Naive thymus-derived CD4-positive, alpha-beta T cell (primary cell): ENCODE measurements at regions not wholly inside any gene's neighbourhood (a gene's known extent, or its start where the extent isn't known, plus 50 kb on each side); places are given as distances from the start of the nearest gene placed in this dataset.

Source experiments
- ATAC-seq: fragments of 150-1000 bp; cut with Tn5 transposase; 2 replicates; pipeline ENCODE4 v1.10.0; 2021; ENCODE audit warnings: mild to moderate bottlenecking, moderate library complexity
- CTCF ChIA-PET: fragments of 350-600 bp; sonication (Branson Sonifier 250); formaldehyde crosslinking; loops from one replicate; lab custom pipeline; 2021; ENCODE audit warnings: antibody characterized with exemption; lab: Charles Lee
- POLR2A ChIA-PET: fragments of 350-600 bp; sonication (Branson Sonifier 250); formaldehyde crosslinking; loops from one replicate; lab custom pipeline; 2021; ENCODE audit warnings: antibody characterized with exemption, inconsistent platforms; lab: Charles Lee
- DNase-seq, 9 donors: peaks; one replicate each; pipeline versions ENCODE4 v3.0.0 to v3.0.0-alpha.2; 2020 to 2022; ENCODE audit warnings: mixed read lengths in 1 of 9
- H3K27ac ChIP-seq: one replicate; pipeline ENCODE4 v1.7.0; 2013; ENCODE audit warnings: mild to moderate bottlenecking, low read depth, low read length, moderate library complexity
- H3K27me3 ChIP-seq, 2 donors: one replicate each; pipeline ENCODE4 v1.7.0; 2013; ENCODE audit warnings: low read length in 2 of 2, mild to moderate bottlenecking in 2 of 2, moderate library complexity in 2 of 2; ENCODE audit not compliant: control insufficient read depth in 2 of 2, insufficient read depth in 2 of 2
- H3K36me3 ChIP-seq, 3 experiments: 1 replicate in 2 of 3; 2 replicates in 1 of 3; pipeline ENCODE4 v1.7.0; 2013; ENCODE audit warnings: low read length in 3 of 3, mild to moderate bottlenecking in 3 of 3, moderate library complexity in 1 of 3; ENCODE audit not compliant: insufficient read depth in 3 of 3, control insufficient read depth in 2 of 3
- H3K4me1 ChIP-seq, 2 donors: one replicate each; pipeline ENCODE4 v1.7.0; 2013; ENCODE audit warnings: low read length in 2 of 2, mild to moderate bottlenecking in 2 of 2, moderate library complexity in 1 of 2; ENCODE audit not compliant: control insufficient read depth in 2 of 2, insufficient read depth in 2 of 2
- H3K4me3 ChIP-seq: 2 replicates; pipeline ENCODE4 v1.7.0; 2013; ENCODE audit warnings: mild to moderate bottlenecking, low read length
- H3K9me3 ChIP-seq, 3 experiments: 1 replicate in 2 of 3; 2 replicates in 1 of 3; pipeline ENCODE4 v1.7.0; 2013; ENCODE audit warnings: low read length in 3 of 3; ENCODE audit not compliant: control insufficient read depth in 2 of 3
- H3K27ac Mint-ChIP-seq, 9 donors: one replicate each; pipeline ENCODE4 v1.8.0; 2020 to 2022; ENCODE audit warnings: mixed read lengths in 9 of 9, mild to moderate bottlenecking in 8 of 9, moderate library complexity in 5 of 9, inconsistent platforms in 2 of 9
- H3K27me3 Mint-ChIP-seq, 5 donors: one replicate each; pipeline ENCODE4 v1.8.0; 2021 to 2022; ENCODE audit warnings: mixed read lengths in 5 of 5, mild to moderate bottlenecking in 1 of 5
- H3K36me3 Mint-ChIP-seq, 5 donors: one replicate each; pipeline ENCODE4 v1.8.0; 2020 to 2022; ENCODE audit warnings: mixed read lengths in 5 of 5, mild to moderate bottlenecking in 3 of 5, inconsistent platforms in 1 of 5
- H3K4me1 Mint-ChIP-seq, 7 donors: one replicate each; pipeline ENCODE4 v1.8.0; 2020 to 2022; ENCODE audit warnings: mixed read lengths in 7 of 7, mild to moderate bottlenecking in 3 of 7, inconsistent platforms in 1 of 7
- H3K4me3 Mint-ChIP-seq, 10 donors: one replicate each; pipeline ENCODE4 v1.8.0; 2020 to 2022; ENCODE audit warnings: mild to moderate bottlenecking in 10 of 10, mixed read lengths in 10 of 10, moderate library complexity in 6 of 10, inconsistent platforms in 2 of 10
- H3K9me3 Mint-ChIP-seq, 11 donors: one replicate each; pipeline ENCODE4 v1.8.0; 2020 to 2022; ENCODE audit warnings: mixed read lengths in 11 of 11, mild to moderate bottlenecking in 4 of 11, inconsistent platforms in 1 of 11, moderate library complexity in 1 of 11
- intact Hi-C, 2 donors: fragments of 100-400 bp; cut with micrococcal nuclease; formaldehyde crosslinking; loops; one replicate each; pipeline ENCODE4 v1.15.1; 2023

DNA sequence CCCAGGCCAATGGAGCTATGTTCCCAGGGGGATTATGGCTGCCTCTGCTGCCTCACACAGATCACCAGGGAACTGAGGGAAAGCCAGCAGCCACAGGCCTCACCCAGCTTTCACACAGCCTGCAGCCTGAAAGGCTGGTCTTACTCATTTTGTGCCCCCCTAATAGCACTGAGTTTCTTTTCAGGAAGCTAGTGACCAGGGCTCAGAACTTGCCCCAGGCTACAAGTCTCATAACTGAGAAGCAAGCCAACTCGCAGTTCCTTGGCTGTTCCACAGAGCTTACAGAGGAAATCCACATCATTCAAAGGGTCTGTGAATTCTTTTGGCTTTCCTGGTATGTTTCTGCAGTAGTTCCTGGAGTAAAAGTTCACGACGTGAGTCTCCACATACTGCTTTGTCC, 524.8 kb upstream of the GJE1 start:
- Mint-ChIP-seq H3K4me3 (no peak overlapping the region), H3K4me1 (no peaks in the 10 kb centered on the region), H3K36me3 (peaks cover 0 to 3% (median 0%) of the 10 kb centered on the region in 5 donors), H3K27me3 (peaks cover 0 to 8% (median 0%) of the 10 kb centered on the region in 5 donors), H3K27ac (no peak overlapping the region), H3K9me3 (peaks cover 0 to 22% (median 7%) of the 10 kb centered on the region in 11 donors)
- intact Hi-C loops: no loop called here
- CTCF ChIA-PET: no interaction called here
- no peak overlapping the region for H3K4me3 ChIP-seq
- DNase-seq: no peak
- no peaks in the 10 kb centered on the region for H3K36me3 ChIP-seq
- no peaks in the 10 kb centered on the region for H3K4me1 ChIP-seq
- no peaks in the 10 kb centered on the region for H3K9me3 ChIP-seq
- H3K27ac ChIP-seq: no peak overlapping the region
- POLR2A ChIA-PET: no interaction called here
- H3K27me3 ChIP-seq: no peaks in the 10 kb centered on the region
- no peak for ATAC-seq

DNA sequence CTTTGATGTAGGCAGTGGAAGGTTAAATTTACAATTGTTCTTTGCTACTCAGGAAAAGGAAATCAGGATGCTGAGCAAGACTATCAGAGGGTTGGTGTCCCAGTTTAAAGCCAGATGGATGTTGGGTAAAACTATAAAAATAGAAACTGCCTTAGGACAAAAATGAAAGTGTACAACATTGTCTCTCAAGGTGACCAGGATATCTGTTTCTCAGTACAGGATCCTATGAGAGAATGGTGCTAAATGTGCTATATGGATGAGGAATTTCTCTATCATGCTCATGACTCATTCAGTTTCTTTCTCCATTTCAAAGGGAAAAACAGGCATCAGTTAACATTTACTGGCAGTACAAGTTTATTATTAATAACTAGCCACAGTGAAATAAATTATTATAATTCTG, 534.2 kb upstream of the GJE1 start:
- H3K27me3 Mint-ChIP-seq: peaks cover 0 to 10% (median 0%) of the 10 kb centered on the region in 5 donors

DNA sequence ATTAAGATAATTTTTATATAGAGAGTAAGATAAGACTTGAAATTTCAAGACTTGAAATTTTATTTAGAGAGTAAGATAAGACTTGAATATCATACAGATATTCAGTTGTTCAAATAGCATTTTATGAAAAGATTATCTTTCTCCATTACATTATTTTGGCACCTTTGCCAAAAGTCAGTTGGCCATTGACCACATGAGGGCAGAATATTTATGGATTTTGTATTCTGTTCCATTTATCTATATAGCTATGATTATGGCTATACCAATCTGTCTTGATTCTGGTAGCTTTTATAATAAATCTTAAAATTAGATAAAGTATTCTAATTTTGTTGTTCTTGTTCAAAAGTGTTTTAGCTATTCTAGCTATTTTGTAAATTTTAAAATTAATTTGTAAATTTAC, 537.9 kb upstream of the GJE1 start:
- ATAC-seq (no peak), DNase-seq (no peak)
- ChIA-PET CTCF (no interaction called here), POLR2A (no interaction called here)
- H3K4me3 Mint-ChIP-seq: no peak overlapping the region
- H3K9me3 ChIP-seq: no peaks in the 10 kb centered on the region
- H3K27me3 Mint-ChIP-seq: peaks cover 0 to 18% (median 0%) of the 10 kb centered on the region in 5 donors
- no peaks in the 10 kb centered on the region for H3K4me1 Mint-ChIP-seq
- no peaks in the 10 kb centered on the region for H3K4me1 ChIP-seq
- intact Hi-C loops: loop anchor here in 1 of 2 donors (1.0 kb wide), 1 partner anchor 517 kb away; no protein-coding TSS in a partner anchor
- no peaks in the 10 kb centered on the region for H3K36me3 Mint-ChIP-seq
- H3K36me3 ChIP-seq: no peaks in the 10 kb centered on the region
- peaks cover 0 to 5% (median 0%) of the 10 kb centered on the region in 11 donors for H3K9me3 Mint-ChIP-seq
- no peaks in the 10 kb centered on the region for H3K27me3 ChIP-seq
- no peak overlapping the region for H3K4me3 ChIP-seq
- no peak overlapping the region for H3K27ac Mint-ChIP-seq
- no peak overlapping the region for H3K27ac ChIP-seq

More for the DNA sequence above, 534.2 kb upstream of the GJE1 start:
- ChIA-PET CTCF (no interaction called here), POLR2A (no interaction called here)
- no peaks in the 10 kb centered on the region for H3K9me3 Mint-ChIP-seq
- DNase-seq (no peak), ATAC-seq (no peak)
- Histone ChIP-seq H3K4me1 (no peaks in the 10 kb centered on the region), H3K36me3 (no peaks in the 10 kb centered on the region), H3K4me3 (no peak overlapping the region), H3K27me3 (no peaks in the 10 kb centered on the region), H3K9me3 (no peaks in the 10 kb centered on the region), H3K27ac (no peak overlapping the region)
- H3K4me3 Mint-ChIP-seq: no peak overlapping the region
- no peak overlapping the region for H3K27ac Mint-ChIP-seq
- no peaks in the 10 kb centered on the region for H3K4me1 Mint-ChIP-seq
- no peaks in the 10 kb centered on the region for H3K36me3 Mint-ChIP-seq
- intact Hi-C loops: no loop called here

DNA sequence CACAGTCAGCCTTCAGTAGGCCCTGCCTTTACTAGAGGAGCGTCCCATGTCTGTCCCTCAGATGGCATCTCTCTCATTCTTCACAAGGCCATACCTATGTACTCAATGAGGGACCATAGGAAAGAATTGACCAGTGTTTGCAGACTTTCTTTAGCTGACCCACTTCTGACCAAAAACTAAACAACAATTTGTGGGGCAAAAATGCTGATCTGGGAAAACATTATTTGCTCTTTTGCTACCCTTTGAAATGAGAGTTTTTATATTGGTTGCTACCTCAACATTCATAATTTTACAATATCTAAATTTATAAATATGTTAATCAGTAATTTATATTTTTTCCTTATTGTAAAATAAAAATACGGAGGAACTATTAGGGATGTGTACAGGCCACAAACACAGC, 539.4 kb upstream of the GJE1 start:
- Histone ChIP-seq H3K36me3 (no peaks in the 10 kb centered on the region), H3K9me3 (no peaks in the 10 kb centered on the region), H3K27ac (no peak overlapping the region), H3K4me3 (no peak overlapping the region), H3K27me3 (no peaks in the 10 kb centered on the region), H3K4me1 (no peaks in the 10 kb centered on the region)
- peaks cover 0 to 5% (median 0%) of the 10 kb centered on the region in 11 donors for H3K9me3 Mint-ChIP-seq
- ChIA-PET CTCF (no interaction called here), POLR2A (no interaction called here)
- no peak overlapping the region for H3K27ac Mint-ChIP-seq
- H3K4me3 Mint-ChIP-seq: no peak overlapping the region
- no peaks in the 10 kb centered on the region for H3K36me3 Mint-ChIP-seq
- DNase-seq: no peak
- intact Hi-C loops: no loop called here
- H3K27me3 Mint-ChIP-seq: peaks cover 0 to 22% (median 3%) of the 10 kb centered on the region in 5 donors
- no peak for ATAC-seq
- H3K4me1 Mint-ChIP-seq: no peaks in the 10 kb centered on the region

DNA sequence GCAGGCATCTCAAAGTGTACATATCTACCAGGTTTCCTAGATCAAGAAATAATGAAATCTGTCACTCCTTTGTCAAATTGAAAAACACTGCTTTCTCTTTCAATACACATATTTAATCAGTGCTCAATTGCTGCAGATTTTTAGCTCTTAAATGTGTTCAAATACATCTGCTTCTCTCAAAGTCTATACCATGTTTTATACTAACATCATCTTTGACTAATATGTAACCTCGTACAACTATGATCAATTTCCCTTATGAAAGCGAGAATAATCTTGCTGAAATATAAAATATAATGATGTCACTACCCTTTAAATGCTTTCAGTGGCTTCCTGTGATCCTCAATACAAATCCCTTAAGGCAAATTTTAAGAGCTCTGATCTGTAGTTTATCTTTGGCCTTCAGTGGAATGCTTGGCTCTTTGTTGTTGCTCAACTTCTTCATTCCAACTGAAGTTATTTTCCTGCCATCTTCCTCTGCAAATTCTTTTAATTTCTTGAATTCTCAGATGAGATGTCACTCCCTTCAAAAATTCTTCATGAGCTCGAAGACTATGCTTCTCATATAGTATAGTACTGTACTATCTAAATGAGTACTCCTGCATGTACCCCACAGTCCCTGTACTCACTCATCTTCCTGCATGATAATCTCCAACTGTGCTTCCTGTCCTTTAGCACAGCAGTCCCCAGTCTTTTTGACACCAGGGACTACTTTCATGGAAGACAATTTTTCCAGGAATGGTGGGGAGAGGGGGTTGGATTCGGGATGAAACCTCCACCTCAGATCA, 545.1 kb upstream of the GJE1 start:
- Mint-ChIP-seq H3K27me3 (peaks cover 0 to 17% (median 9%) of the 10 kb centered on the region in 5 donors), H3K27ac (no peak overlapping the region), H3K9me3 (peaks cover 0 to 5% (median 0%) of the 10 kb centered on the region in 11 donors), H3K36me3 (no peaks in the 10 kb centered on the region), H3K4me1 (no peaks in the 10 kb centered on the region), H3K4me3 (no peak overlapping the region)
- no peaks in the 10 kb centered on the region for H3K9me3 ChIP-seq
- ATAC-seq (no peak), DNase-seq (no peak)
- no peak overlapping the region for H3K27ac ChIP-seq
- ChIA-PET POLR2A (no interaction called here), CTCF (no interaction called here)
- no peak overlapping the region for H3K4me3 ChIP-seq
- intact Hi-C loops: no loop called here
- no peaks in the 10 kb centered on the region for H3K27me3 ChIP-seq
- H3K4me1 ChIP-seq: no peaks in the 10 kb centered on the region
- H3K36me3 ChIP-seq: no peaks in the 10 kb centered on the region

DNA sequence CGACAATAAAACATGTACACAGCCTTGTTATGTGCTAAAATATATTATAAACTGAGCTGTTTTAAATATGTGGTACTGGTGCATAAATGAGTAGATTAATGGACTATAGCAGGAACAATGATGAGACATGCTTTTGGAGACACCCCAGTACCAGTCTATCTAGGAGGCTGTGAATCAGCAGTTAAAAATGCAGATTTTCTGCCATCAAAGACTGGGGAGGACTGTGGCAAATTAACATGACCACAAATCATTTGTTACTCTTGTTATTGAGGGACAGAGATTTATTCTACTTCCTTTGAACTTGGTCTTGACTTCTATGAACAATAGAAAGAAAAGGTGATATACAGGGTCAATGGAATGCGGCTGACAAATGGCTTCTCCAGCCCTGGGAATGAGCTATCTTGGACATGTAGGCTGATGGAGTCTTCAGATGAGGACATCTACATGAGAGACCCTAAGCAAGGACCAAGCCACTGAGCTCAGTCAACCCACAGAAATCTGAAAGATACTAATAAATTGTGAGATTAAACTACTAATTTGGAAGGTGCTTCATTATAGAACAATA, 551.7 kb upstream of the GJE1 start:
- Mint-ChIP-seq H3K9me3 (peaks cover 0 to 2% (median 0%) of the 10 kb centered on the region in 11 donors), H3K36me3 (no peaks in the 10 kb centered on the region), H3K27me3 (peaks cover 3 to 9% (median 5%) of the 10 kb centered on the region in 5 donors), H3K27ac (no peak overlapping the region), H3K4me1 (no peaks in the 10 kb centered on the region), H3K4me3 (no peak overlapping the region)
- no peaks in the 10 kb centered on the region for H3K9me3 ChIP-seq
- H3K27me3 ChIP-seq: no peaks in the 10 kb centered on the region
- intact Hi-C loops: no loop called here
- H3K4me3 ChIP-seq: no peak overlapping the region
- H3K27ac ChIP-seq: no peak overlapping the region
- ATAC-seq (no peak), DNase-seq (no peak)
- no peaks in the 10 kb centered on the region for H3K36me3 ChIP-seq
- no peaks in the 10 kb centered on the region for H3K4me1 ChIP-seq
- CTCF ChIA-PET: no interaction called here
- POLR2A ChIA-PET: no interaction called here

DNA sequence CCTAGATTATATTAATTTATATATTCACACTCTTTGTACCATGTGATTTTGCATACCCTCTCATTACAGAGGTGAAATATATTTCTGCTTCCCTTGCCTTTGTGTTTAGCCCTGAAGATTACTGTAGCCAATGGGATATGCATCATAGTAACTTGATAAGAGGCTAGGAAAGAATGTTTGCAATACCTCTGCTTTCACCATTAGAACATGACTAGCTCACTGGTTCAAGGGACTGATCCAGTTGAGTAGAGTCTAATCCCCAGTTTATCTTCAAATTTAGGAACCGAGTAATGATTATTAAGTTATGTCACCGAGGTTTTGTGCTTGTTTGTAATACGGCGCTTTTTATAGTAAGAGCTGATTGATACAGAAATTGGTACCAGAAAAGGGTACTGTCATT, 552.6 kb upstream of the GJE1 start:
- Mint-ChIP-seq H3K4me1 (no peaks in the 10 kb centered on the region), H3K27me3 (peaks cover 0 to 9% (median 4%) of the 10 kb centered on the region in 5 donors), H3K9me3 (peaks cover 0 to 2% (median 0%) of the 10 kb centered on the region in 11 donors), H3K4me3 (no peak overlapping the region), H3K27ac (no peak overlapping the region), H3K36me3 (no peaks in the 10 kb centered on the region)
- no peaks in the 10 kb centered on the region for H3K27me3 ChIP-seq
- no peak overlapping the region for H3K27ac ChIP-seq
- no peaks in the 10 kb centered on the region for H3K9me3 ChIP-seq
- H3K4me1 ChIP-seq: no peaks in the 10 kb centered on the region
- CTCF ChIA-PET: no interaction called here
- H3K36me3 ChIP-seq: no peaks in the 10 kb centered on the region
- ATAC-seq (no peak), DNase-seq (no peak)
- intact Hi-C loops: no loop called here
- POLR2A ChIA-PET: no interaction called here
- H3K4me3 ChIP-seq: no peak overlapping the region
